Panc1 (cell line): ENCODE measurements at regions not wholly inside any gene's neighbourhood (a gene's known extent, or its start where the extent isn't known, plus 50 kb on each side); places are given as distances from the start of the nearest gene placed in this dataset.
"Not testable (repeated sequence)": the region's sequence is repeated elsewhere in the genome, so short reads cannot be mapped to it uniquely, and the experiment has no call there.

ENCODE experiments used
- ATAC-seq: fragments of 200-7000 bp; cut with Tn5 transposase; 2 replicates; pipeline ENCODE4 v1.9.1; 2020; ENCODE audit warnings: mild to moderate bottlenecking, moderate library complexity
- BruUV-seq: library from RNA; stranded (reverse); fragments of 400-500 nt; replicated peaks from 2 replicates; lab custom pipeline; 2021; lab: Mats Ljungman, UMichigan
- CTCF ChIA-PET: fragments of 300-600 bp; sonication (Branson Sonifier 250); formaldehyde crosslinking; loops from one replicate; lab custom pipeline; 2022; ENCODE audit warnings: antibody characterized with exemption; lab: Charles Lee
- POLR2A ChIA-PET: fragments of 300-600 bp; sonication (Branson Sonifier 250); formaldehyde crosslinking; loops from one replicate; lab custom pipeline; 2022; ENCODE audit warnings: antibody characterized with exemption; lab: Charles Lee
- DNase-seq: peaks from one replicate; pipeline ENCODE4 v3.0.0-alpha.2; 2010; ENCODE audit warnings: low read depth, low spot score
- H3K27ac ChIP-seq: 2 replicates; pipeline ENCODE4 v1.5.1; 2011; ENCODE audit warnings: mild to moderate bottlenecking, low read length, inconsistent platforms
- H3K27me3 ChIP-seq: fragments of 200-500 bp; sonication (Bioruptor generic); 2 replicates; pipeline ENCODE4 v1.6.0; 2014; ENCODE audit warnings: low read length, inconsistent platforms; ENCODE audit not compliant: control insufficient read depth, insufficient read depth
- H3K36me3 ChIP-seq: fragments of 200-500 bp; sonication (Bioruptor generic); 2 replicates; pipeline ENCODE4 v1.5.1; 2014; ENCODE audit warnings: inconsistent platforms, mild to moderate bottlenecking, low read length, moderate library complexity; ENCODE audit not compliant: control insufficient read depth, insufficient read depth
- H3K4me1 ChIP-seq: 2 replicates; pipeline ENCODE4 v1.5.1; 2011; ENCODE audit warnings: inconsistent platforms, mild to moderate bottlenecking, low read length, moderate library complexity; ENCODE audit not compliant: control insufficient read depth, insufficient read depth
- H3K4me3 ChIP-seq, 2 experiments: 2 replicates each; pipeline ENCODE4 v1.5.1; 2011 to 2012; ENCODE audit warnings: low read depth in 2 of 2, low read length in 2 of 2, mild to moderate bottlenecking in 2 of 2, inconsistent platforms in 1 of 2, moderate library complexity in 1 of 2
- H3K9me3 ChIP-seq: fragments of 200-500 bp; sonication (Bioruptor generic); 2 replicates; pipeline ENCODE4 v1.5.1; 2014; ENCODE audit warnings: low read depth, mild to moderate bottlenecking, inconsistent platforms, low read length, moderate library complexity; ENCODE audit not compliant: control insufficient read depth, insufficient read depth
- CTCF ChIP-seq: fragments of 450-650 bp; IDR thresholded peaks from 2 replicates; pipeline ENCODE4 v1.5.1; 2017; ENCODE audit warnings: mild to moderate bottlenecking
- POLR2AphosphoS5 ChIP-seq: IDR thresholded peaks from 2 replicates; pipeline ENCODE4 v1.6.1; 2012; ENCODE audit warnings: mild to moderate bottlenecking, low read depth, low read length, moderate library complexity
- REST ChIP-seq, 2 experiments: IDR thresholded peaks; 2 replicates each; pipeline ENCODE4 v1.6.1; 2011 to 2012; ENCODE audit warnings: low read depth in 2 of 2, control low read depth in 1 of 2, low read length in 1 of 2, mild to moderate bottlenecking in 1 of 2, moderate library complexity in 1 of 2; ENCODE audit not compliant: insufficient read depth in 1 of 2
- SIN3A ChIP-seq: IDR thresholded peaks from 2 replicates; pipeline ENCODE4 v1.6.1; 2012; ENCODE audit warnings: low read depth, mild to moderate bottlenecking, low read length, moderate library complexity, borderline replicate concordance; ENCODE audit not compliant: insufficient read depth
- TCF7L2 ChIP-seq: IDR thresholded peaks from 2 replicates; pipeline ENCODE4 v1.6.1; 2011; ENCODE audit warnings: mild to moderate bottlenecking, low read depth, low read length, inconsistent platforms
- in situ Hi-C: cut with HindIII; loops from 2 replicates; pipeline ENCODE4 v1.10.0; 2016; ENCODE audit warnings: low sequenced_read_pairs, low pct_unique_long_range_greater_than_20kb
- intact Hi-C: fragments of 100-400 bp; cut with micrococcal nuclease; formaldehyde crosslinking; loops from one replicate; pipeline ENCODE4 v1.10.0; 2022; ENCODE audit not compliant: unreplicated experiment

DNA sequence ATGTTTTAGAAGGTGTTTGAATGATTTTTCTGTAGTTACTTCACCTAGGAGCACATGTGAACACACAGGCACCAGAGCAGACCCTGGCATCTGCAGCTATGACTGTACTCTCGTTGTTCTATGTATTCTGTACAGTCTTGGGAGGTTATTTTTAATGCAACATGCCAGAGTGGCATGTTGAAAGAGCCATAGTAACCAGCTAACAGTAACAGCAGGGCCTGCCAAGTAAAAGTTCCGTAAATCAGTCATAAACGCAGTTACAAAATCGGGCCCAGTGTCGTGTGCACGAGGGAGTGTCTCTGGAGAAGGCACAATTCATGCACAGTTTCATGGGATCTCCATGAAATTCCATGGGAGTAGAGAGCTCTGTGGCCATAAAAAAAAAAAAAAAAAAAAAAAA is 108.3 kb upstream of the CDK6 start:
- peaks cover 11% of the 10 kb centered on the region; the same call in 1 of the 2 replicates for H3K9me3 ChIP-seq
- H3K36me3 ChIP-seq: no peaks in the 10 kb centered on the region
- H3K4me3 ChIP-seq: no peak overlapping the region
- ATAC-seq: no peak
- no peaks in the 10 kb centered on the region for H3K4me1 ChIP-seq
- in situ Hi-C loops: no loop called here
- CTCF ChIA-PET: no interaction called here
- intact Hi-C loops: loop anchor here (10.0 kb wide), 1 partner anchor 90 kb away; no protein-coding TSS in a partner anchor
- BruUV-seq: no TSS peak
- H3K27me3 ChIP-seq: no peaks in the 10 kb centered on the region
- POLR2A ChIA-PET: no interaction called here
- no peak for DNase-seq
- TF ChIP-seq POLR2AphosphoS5 (no peak), REST (IDR thresholded peaks at IDR 0.05; ENCODE audit: insufficient read depth in 1 of 2, low read depth in 2 of 2, low read length in 1 of 2) (no peak), CTCF (no peak), SIN3A (no peak), TCF7L2 (no peak)
- H3K27ac ChIP-seq: no peak overlapping the region

- in situ Hi-C loops, H3K4me1 ChIP-seq, H3K27me3 ChIP-seq, H3K4me3 ChIP-seq, H3K27ac ChIP-seq, BruUV-seq, DNase-seq, ATAC-seq, H3K36me3 ChIP-seq: not testable (repeated sequence)
- intact Hi-C loops: loop anchor here (10.0 kb wide), 1 partner anchor 92 kb away; no protein-coding TSS in a partner anchor
- peaks cover 11% of the 10 kb centered on the region; the same call in 1 of the 2 replicates for H3K9me3 ChIP-seq
- ChIA-PET POLR2A (interaction anchor here (0.6 kb wide), 1 partner anchor 75 kb away, joined by 4 read pairs; no protein-coding TSS in a partner anchor), CTCF (interaction anchor here (0.5 kb wide), 1 partner anchor 35 kb away, joined by 4 read pairs; no protein-coding TSS in a partner anchor)
These were observed 106.3 kb upstream of the CDK6 start for GRCh38 chr7:92942706-92943105.

- BruUV-seq: no TSS peak
- no peak for TF ChIP-seq SIN3A
- no peak for TF ChIP-seq POLR2AphosphoS5
- no peak for TF ChIP-seq REST (IDR thresholded peaks at IDR 0.05; ENCODE audit: insufficient read depth in 1 of 2, low read depth in 2 of 2, low read length in 1 of 2)
- TF ChIP-seq CTCF: no peak
- no peak for TF ChIP-seq TCF7L2
- Histone ChIP-seq H3K27me3 (no peaks in the 10 kb centered on the region), H3K36me3 (no peaks in the 10 kb centered on the region), H3K4me1 (no peaks in the 10 kb centered on the region), H3K4me3 (no peak overlapping the region), H3K27ac (no peak overlapping the region), H3K9me3 (peaks cover 11% of the 10 kb centered on the region; the same call in 1 of the 2 replicates)
- ATAC-seq: no peak
- in situ Hi-C loops (no loop called here), intact Hi-C loops (loop anchor here (10.0 kb wide), 1 partner anchor 95 kb away; no protein-coding TSS in a partner anchor)
- DNase-seq: no peak
- ChIA-PET CTCF (no interaction called here), POLR2A (no interaction called here)
These were observed 103.4 kb upstream of the CDK6 start for GRCh38 chr7:92939666-92940360.
